Loucy (cell line): ENCODE measurements at regions not wholly inside any gene's neighbourhood (a gene's known extent, or its start where the extent isn't known, plus 50 kb on each side); places are given as distances from the start of the nearest gene placed in this dataset.
"Not testable (repeated sequence)": the region's sequence is repeated elsewhere in the genome, so short reads cannot be mapped to it uniquely, and the experiment has no call there.

Experiments used
- H2AFZ ChIP-seq: fragments of 200-600 bp; sonication (generic); 2 replicates; pipeline ENCODE4 v1.6.0; 2016; ENCODE audit warnings: antibody characterized with exemption, mild to moderate bottlenecking, low read length, moderate library complexity
- H3F3A ChIP-seq: fragments of 200-600 bp; 2 replicates; pipeline ENCODE4 v1.6.0; 2016; ENCODE audit warnings: antibody characterized with exemption, low read depth, mild to moderate bottlenecking
- H3K27me3 ChIP-seq: fragments of 200-600 bp; sonication (generic); 2 replicates; pipeline ENCODE4 v1.6.1; 2014; ENCODE audit warnings: low read length, mild to moderate bottlenecking; ENCODE audit not compliant: insufficient read depth, poor library complexity, severe bottlenecking
- H3K36me3 ChIP-seq: fragments of 200-600 bp; sonication (generic); 2 replicates; pipeline ENCODE4 v1.6.1; 2016; ENCODE audit warnings: low read length; ENCODE audit not compliant: insufficient read depth
- H3K4me1 ChIP-seq: fragments of 200-600 bp; sonication (generic); 2 replicates; pipeline ENCODE4 v1.5.1; 2014; ENCODE audit warnings: low read length, mild to moderate bottlenecking; ENCODE audit not compliant: insufficient read depth, poor library complexity, severe bottlenecking
- H3K4me2 ChIP-seq: fragments of 200-600 bp; sonication (generic); 2 replicates; pipeline ENCODE4 v1.6.0; 2014; ENCODE audit warnings: antibody characterized with exemption, low read length, low read depth, mild to moderate bottlenecking; ENCODE audit not compliant: poor library complexity, severe bottlenecking
- H3K4me3 ChIP-seq: fragments of 200-600 bp; sonication (generic); 2 replicates; pipeline ENCODE4 v1.5.1; 2014; ENCODE audit warnings: low read length, mild to moderate bottlenecking, mixed read lengths; ENCODE audit not compliant: poor library complexity, severe bottlenecking
- H3K79me2 ChIP-seq: fragments of 200-600 bp; sonication (generic); 2 replicates; pipeline ENCODE4 v1.6.1; 2014; ENCODE audit warnings: low read length; ENCODE audit not compliant: insufficient read depth
- H3K9ac ChIP-seq: fragments of 200-600 bp; sonication (generic); 2 replicates; pipeline ENCODE4 v1.6.0; 2014; ENCODE audit warnings: mild to moderate bottlenecking, low read depth, low read length, moderate library complexity; ENCODE audit not compliant: poor library complexity, severe bottlenecking
- H3K9me2 ChIP-seq: fragments of 200-600 bp; sonication (generic); replicated peaks from 2 replicates; pipeline ENCODE4 v1.6.1; 2016; ENCODE audit warnings: low read depth, low read length, mixed read lengths
- H3K9me3 ChIP-seq: fragments of 200-600 bp; sonication (generic); 2 replicates; pipeline ENCODE4 v1.6.1; 2014; ENCODE audit warnings: mild to moderate bottlenecking, antibody characterized with exemption, low read length, low read depth; ENCODE audit not compliant: insufficient read depth
- H4K20me1 ChIP-seq: fragments of 200-600 bp; sonication (generic); 2 replicates; pipeline ENCODE4 v1.6.0; 2014; ENCODE audit warnings: antibody characterized with exemption, low read length, mild to moderate bottlenecking; ENCODE audit not compliant: insufficient read depth, poor library complexity, severe bottlenecking
- EZH2phosphoT487 ChIP-seq: fragments of 200-600 bp; IDR thresholded peaks from 2 replicates; pipeline ENCODE4 v1.6.1; 2018; ENCODE audit warnings: antibody characterized with exemption, mild to moderate bottlenecking, moderate library complexity, borderline replicate concordance
- TF ChIP-seq, protein P1 (sequence below): fragments of 200-600 bp; sonication (generic); conservative IDR thresholded peaks from 2 replicates; pipeline ENCODE4 v1.5.1; 2014; ENCODE audit warnings: mild to moderate bottlenecking, antibody characterized with exemption, low read length

GRCh38 chr6:112689183-112689858, 342.2 kb downstream of the RFPL4B start:
- H3K27me3 ChIP-seq, H3K4me1 ChIP-seq, H3K4me3 ChIP-seq, H2AFZ ChIP-seq, H4K20me1 ChIP-seq, H3K9me2 ChIP-seq, H3K79me2 ChIP-seq, H3K9me3 ChIP-seq, H3K4me2 ChIP-seq, H3K9ac ChIP-seq, H3F3A ChIP-seq, H3K36me3 ChIP-seq: not testable (repeated sequence)

DNA sequence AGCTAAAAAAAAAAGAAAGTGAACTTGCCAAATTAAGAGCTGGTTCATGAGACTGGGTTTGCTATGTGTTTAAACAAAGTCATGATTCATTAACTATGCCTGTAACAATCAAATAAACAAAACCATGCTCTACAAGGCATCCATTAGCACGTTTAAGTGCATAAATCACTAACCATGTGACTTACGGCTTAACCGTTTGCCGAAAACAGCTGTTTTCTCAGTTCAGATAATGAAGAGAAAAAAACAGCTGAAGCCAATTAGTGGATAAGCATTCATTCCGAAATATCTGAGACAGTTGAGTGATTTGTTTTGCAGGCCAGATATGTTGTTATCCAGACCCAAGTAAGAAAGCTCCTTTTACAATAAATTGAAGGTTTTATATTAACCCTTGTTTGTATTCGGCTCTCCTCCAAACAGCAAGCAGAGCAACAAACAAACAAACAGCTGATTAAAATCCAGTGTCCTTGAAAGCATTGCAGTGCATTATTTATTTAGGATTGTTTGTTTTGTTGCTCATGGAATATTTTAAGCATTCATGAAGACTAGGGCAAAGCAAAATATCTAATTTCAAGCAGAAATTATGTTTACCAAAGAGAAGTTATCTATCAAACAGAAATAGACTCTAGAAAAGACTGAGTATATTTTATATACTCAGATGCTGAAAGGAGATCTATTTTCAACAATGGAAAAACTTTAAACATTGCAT, 343.5 kb downstream of the RFPL4B start:
- no peaks in the 10 kb centered on the region for H3K36me3 ChIP-seq
- no peaks in the 10 kb centered on the region for H3K79me2 ChIP-seq
- no peaks in the 10 kb centered on the region for H3K4me1 ChIP-seq
- no peak overlapping the region for H2AFZ ChIP-seq
- no peak overlapping the region for H3K4me2 ChIP-seq
- no peaks in the 10 kb centered on the region for H3K27me3 ChIP-seq
- no peak overlapping the region for H3K9ac ChIP-seq
- TF ChIP-seq, protein P1, sequence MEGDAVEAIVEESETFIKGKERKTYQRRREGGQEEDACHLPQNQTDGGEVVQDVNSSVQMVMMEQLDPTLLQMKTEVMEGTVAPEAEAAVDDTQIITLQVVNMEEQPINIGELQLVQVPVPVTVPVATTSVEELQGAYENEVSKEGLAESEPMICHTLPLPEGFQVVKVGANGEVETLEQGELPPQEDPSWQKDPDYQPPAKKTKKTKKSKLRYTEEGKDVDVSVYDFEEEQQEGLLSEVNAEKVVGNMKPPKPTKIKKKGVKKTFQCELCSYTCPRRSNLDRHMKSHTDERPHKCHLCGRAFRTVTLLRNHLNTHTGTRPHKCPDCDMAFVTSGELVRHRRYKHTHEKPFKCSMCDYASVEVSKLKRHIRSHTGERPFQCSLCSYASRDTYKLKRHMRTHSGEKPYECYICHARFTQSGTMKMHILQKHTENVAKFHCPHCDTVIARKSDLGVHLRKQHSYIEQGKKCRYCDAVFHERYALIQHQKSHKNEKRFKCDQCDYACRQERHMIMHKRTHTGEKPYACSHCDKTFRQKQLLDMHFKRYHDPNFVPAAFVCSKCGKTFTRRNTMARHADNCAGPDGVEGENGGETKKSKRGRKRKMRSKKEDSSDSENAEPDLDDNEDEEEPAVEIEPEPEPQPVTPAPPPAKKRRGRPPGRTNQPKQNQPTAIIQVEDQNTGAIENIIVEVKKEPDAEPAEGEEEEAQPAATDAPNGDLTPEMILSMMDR, result no peak
- TF ChIP-seq EZH2phosphoT487, result no peak
- no peaks in the 10 kb centered on the region for H4K20me1 ChIP-seq
- no peak overlapping the region for H3K4me3 ChIP-seq
- no peaks in the 10 kb centered on the region for H3F3A ChIP-seq
- H3K9me3 ChIP-seq, result no peaks in the 10 kb centered on the region
- no peaks in the 10 kb centered on the region for H3K9me2 ChIP-seq

DNA sequence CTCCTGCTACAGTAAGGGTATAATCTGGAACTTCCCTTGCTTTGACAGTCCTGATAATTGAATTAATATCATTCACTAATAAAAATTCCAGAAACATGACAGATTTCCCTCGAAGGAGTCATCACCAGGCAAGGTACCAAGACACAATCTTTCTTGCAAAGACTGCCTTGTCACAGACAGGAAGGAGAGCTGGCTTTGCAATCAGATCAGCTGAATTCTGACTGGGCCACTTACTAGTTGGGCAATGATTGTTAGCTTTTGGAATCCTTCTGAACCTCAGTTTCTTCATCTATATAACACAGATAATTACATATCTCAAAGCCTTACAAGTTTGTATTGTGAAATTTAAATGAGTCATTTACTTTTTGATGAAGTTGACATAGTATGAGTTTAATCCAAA, 344.2 kb downstream of the RFPL4B start:
- no peaks in the 10 kb centered on the region for H4K20me1 ChIP-seq
- no peaks in the 10 kb centered on the region for H3F3A ChIP-seq
- H3K9ac ChIP-seq, result no peak overlapping the region
- H2AFZ ChIP-seq, result no peak overlapping the region
- TF ChIP-seq EZH2phosphoT487, result no peak
- TF ChIP-seq, protein P1, result no peak
- no peak overlapping the region for H3K4me2 ChIP-seq
- H3K36me3 ChIP-seq, result no peaks in the 10 kb centered on the region
- H3K4me3 ChIP-seq, result no peak overlapping the region
- H3K9me2 ChIP-seq, result no peaks in the 10 kb centered on the region
- H3K79me2 ChIP-seq, result no peaks in the 10 kb centered on the region
- H3K27me3 ChIP-seq, result no peaks in the 10 kb centered on the region
- no peaks in the 10 kb centered on the region for H3K4me1 ChIP-seq
- no peaks in the 10 kb centered on the region for H3K9me3 ChIP-seq

DNA sequence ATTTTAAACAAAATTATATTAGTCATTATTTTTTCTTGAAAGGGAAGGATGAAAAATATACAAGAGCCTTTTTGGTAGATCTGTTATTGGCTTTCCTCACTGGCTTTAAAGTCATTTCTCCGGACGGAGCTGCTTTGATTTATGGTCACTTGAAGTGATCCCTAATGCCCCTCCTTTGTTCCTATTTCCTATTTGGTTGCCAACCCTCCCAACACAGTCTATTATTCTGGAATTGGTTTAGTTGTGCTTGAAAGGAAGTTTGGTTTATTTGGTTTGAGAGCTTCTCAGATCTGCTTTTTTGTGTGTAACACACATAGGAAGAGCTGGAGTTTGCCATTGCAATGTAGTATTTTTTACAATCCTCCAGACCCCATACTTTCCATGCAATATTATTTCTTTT, 347.9 kb downstream of the RFPL4B start:
- H3K9me2 ChIP-seq, result no peaks in the 10 kb centered on the region
- H3K4me2 ChIP-seq, result no peak overlapping the region
- no peak for TF ChIP-seq EZH2phosphoT487
- TF ChIP-seq, protein P1, result no peak
- H3K79me2 ChIP-seq, result no peaks in the 10 kb centered on the region
- H3K36me3 ChIP-seq, result no peaks in the 10 kb centered on the region
- H3F3A ChIP-seq, result no peaks in the 10 kb centered on the region
- H4K20me1 ChIP-seq, result no peaks in the 10 kb centered on the region
- no peak overlapping the region for H3K4me3 ChIP-seq
- no peak overlapping the region for H2AFZ ChIP-seq
- no peaks in the 10 kb centered on the region for H3K4me1 ChIP-seq
- H3K9ac ChIP-seq, result no peak overlapping the region
- no peaks in the 10 kb centered on the region for H3K27me3 ChIP-seq
- H3K9me3 ChIP-seq, result no peaks in the 10 kb centered on the region
